COLO668 (cell line): ENCODE measurements at regions not wholly inside any gene's neighbourhood (a gene's known extent, or its start where the extent isn't known, plus 50 kb on each side); places are given as distances from the start of the nearest gene placed in this dataset.

Experiments used
- DNase-seq: peaks from one replicate; lab custom pipeline; 2025; ENCODE audit not compliant: unreplicated experiment; lab: John Stamatoyannopoulos, UW

GRCh38 chr5:39826051-39826450 lies 401.3 kb upstream of the DAB2 start:
- no peak for DNase-seq

GRCh38 chr5:39825301-39825700 lies 400.5 kb upstream of the DAB2 start:
- DNase-seq = no peak

GRCh38 chr5:39822020-39822419 lies 397.2 kb upstream of the DAB2 start:
- DNase-seq = no peak

- no peak for DNase-seq
Observed at GRCh38 chr5:39816866-39817265, 392.1 kb upstream of the DAB2 start.

- DNase-seq = no peak
Observed at GRCh38 chr5:39816156-39816845, 391.5 kb upstream of the DAB2 start.

- no peak for DNase-seq
Observed at GRCh38 chr5:39815711-39816110, 390.9 kb upstream of the DAB2 start.

GRCh38 chr5:39811381-39811780 lies 386.6 kb upstream of the DAB2 start:
- DNase-seq = no peak

GRCh38 chr5:39808656-39809055 lies 383.9 kb upstream of the DAB2 start:
- no peak for DNase-seq

GRCh38 chr5:39801306-39801705 lies 376.5 kb upstream of the DAB2 start:
- DNase-seq = no peak

GRCh38 chr5:39800042-39800601 lies 375.3 kb upstream of the DAB2 start:
- no peak for DNase-seq

GRCh38 chr5:39799242-39799641 lies 374.5 kb upstream of the DAB2 start:
- no peak for DNase-seq

- no peak for DNase-seq
Observed at GRCh38 chr5:39794513-39795210, 369.9 kb upstream of the DAB2 start.

- DNase-seq = no peak
Observed at GRCh38 chr5:39785410-39785809, 360.6 kb upstream of the DAB2 start.

GRCh38 chr5:39783756-39784421 lies 359.1 kb upstream of the DAB2 start:
- DNase-seq = no peak

- DNase-seq = no peak
Observed at GRCh38 chr5:39780347-39780746, 355.6 kb upstream of the DAB2 start.

- DNase-seq = no peak
Observed at GRCh38 chr5:39779831-39780230, 355.1 kb upstream of the DAB2 start.

- no peak for DNase-seq
Observed at GRCh38 chr5:39775797-39776365, 351.1 kb upstream of the DAB2 start.

GRCh38 chr5:39775086-39775796 lies 350.5 kb upstream of the DAB2 start:
- DNase-seq = no peak

- no peak for DNase-seq
Observed at GRCh38 chr5:39774605-39775004, 349.8 kb upstream of the DAB2 start.

GRCh38 chr5:39772307-39772706 lies 347.5 kb upstream of the DAB2 start:
- DNase-seq = no peak

- no peak for DNase-seq
Observed at GRCh38 chr5:39767916-39768315, 343.1 kb upstream of the DAB2 start.
